GM19035 (cell line): ENCODE measurements at regions not wholly inside any gene's neighbourhood (a gene's known extent, or its start where the extent isn't known, plus 50 kb on each side); places are given as distances from the start of the nearest gene placed in this dataset.

ENCODE experiments used
- ATAC-seq: cut with Tn5 transposase; IDR thresholded peaks from one replicate; pipeline ENCODE4 v1.9.1; 2021; ENCODE audit not compliant: unreplicated experiment

- ATAC-seq: no peak
Observed at GRCh38 chr1:162970021-162970420, 99.1 kb upstream of the RGS4 start.

GRCh38 chr1:162966613-162967012 is 102.5 kb upstream of the RGS4 start:
- ATAC-seq: no peak

GRCh38 chr1:162964901-162965300 is 103.9 kb upstream of the CCDC190 start:
- ATAC-seq: no peak

DNA sequence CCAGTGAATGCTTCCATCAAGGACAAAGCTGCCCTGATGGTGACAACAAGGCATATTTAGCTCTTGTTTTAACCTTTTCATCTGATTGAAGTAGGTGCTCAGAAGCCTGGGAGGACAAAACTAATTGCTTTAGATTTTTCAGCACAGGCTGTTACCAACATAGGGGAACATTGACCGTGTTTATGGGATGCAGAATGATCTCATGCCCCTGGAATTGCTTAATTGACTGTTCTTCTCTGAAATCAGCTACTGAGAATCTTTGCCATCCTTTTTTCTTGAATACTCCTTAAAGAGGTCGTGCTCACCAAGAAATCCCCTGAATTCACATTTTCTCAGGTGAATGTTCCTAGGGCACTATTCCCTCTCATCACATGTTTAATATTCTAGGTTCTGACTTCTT is 95.9 kb upstream of the CCDC190 start:
- no peak for ATAC-seq

DNA sequence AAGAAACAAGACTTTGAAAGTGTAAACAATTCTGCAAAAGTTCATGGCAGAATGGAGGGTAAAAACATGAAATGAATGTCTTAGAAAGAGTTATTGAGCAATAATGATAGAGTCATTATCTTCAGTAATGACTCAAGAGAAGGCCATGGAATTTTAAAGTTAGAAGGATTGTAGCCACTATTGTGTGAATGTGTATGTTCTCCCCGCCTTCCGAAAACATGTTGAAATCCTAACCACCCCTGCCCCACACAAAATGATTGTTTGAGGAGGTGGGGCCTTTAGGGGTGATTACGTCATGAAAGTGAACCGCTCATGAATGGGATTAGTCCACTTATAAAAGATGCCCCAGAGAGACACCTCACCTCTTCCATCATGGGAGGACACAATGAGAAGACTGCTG is 93.8 kb upstream of the CCDC190 start:
- no peak for ATAC-seq

- ATAC-seq: no peak
Observed at GRCh38 chr1:162952956-162953355, 92.0 kb upstream of the CCDC190 start.

GRCh38 chr1:162951553-162952315 is 90.8 kb upstream of the CCDC190 start:
- peak; percentile 85 for ATAC-seq

DNA sequence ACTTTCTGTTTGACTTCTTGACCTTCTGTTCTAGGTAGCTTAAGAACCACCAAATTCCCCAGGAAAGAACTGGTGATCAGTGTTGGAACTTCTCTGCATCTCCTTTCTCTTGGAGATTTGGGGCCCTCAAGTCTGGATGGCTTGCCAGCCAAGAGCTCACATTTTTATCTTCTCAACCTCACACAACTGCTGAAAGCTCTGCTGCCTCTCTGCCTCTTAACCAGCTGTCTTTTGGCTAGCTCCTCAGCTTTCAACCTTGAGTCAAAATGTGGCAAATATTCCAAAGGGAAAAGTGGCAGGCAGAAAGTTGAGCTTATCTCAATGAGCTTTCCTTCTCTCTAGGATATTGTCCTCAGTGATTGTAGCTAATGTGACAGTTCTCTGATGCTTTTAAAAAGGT is 89.2 kb upstream of the CCDC190 start:
- no peak for ATAC-seq

- no peak for ATAC-seq
Observed at GRCh38 chr1:162946701-162947100, 85.7 kb upstream of the CCDC190 start.

GRCh38 chr1:162944974-162945674 is 84.1 kb upstream of the CCDC190 start:
- ATAC-seq: no peak

DNA sequence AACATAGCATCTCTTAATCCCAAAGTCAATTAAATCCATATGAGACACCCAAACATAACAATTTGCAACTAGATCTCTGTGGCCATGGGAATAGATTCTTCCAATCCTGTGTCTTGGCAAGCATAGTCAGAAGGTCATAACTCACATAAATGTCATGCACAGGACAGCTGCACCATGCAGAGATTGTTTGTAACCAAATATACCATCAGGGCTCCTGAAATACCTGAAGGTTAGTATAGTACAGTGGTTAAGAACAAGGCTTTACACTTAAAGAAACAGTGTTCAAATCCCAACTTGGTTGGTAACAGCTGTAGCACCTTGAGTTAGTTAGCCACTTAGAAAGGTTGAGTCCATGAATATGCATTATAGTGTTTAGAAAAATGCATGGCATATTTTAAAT is 82.6 kb upstream of the CCDC190 start:
- no peak for ATAC-seq

DNA sequence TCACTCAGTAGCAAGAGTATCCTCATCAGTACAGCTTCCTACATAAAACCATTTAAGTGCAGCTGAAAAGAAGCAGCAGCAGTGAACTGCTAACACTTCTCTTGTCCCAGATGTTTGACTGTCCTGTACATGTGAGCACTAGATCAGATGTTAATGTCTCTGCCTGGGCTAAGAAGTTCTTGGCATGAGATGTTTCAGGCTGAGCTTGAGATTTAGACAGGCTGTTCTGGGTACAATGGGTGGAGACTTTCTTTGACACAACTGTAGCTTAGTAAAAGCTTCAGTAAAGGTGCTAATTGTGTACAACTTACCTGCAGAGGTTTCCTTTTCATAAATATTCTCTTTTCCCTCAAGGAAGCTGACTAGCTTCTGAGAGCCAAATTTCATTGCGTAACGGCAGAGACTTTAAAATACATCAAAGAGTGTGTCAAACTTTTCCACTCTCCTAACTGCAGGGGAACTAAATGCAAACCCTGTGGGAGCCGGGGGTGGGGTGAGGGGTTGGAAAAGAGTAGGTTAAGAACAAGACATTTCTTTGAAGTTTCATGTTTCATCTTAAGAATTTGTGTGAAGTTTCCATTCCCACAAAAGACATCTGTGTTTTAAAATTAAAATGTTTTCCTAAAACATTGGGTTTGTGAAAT is 82.1 kb upstream of the CCDC190 start:
- ATAC-seq: no peak

GRCh38 chr1:162941024-162941423 is 80.0 kb upstream of the CCDC190 start:
- ATAC-seq: no peak

GRCh38 chr1:162939035-162939434 is 78.1 kb upstream of the CCDC190 start:
- no peak for ATAC-seq

DNA sequence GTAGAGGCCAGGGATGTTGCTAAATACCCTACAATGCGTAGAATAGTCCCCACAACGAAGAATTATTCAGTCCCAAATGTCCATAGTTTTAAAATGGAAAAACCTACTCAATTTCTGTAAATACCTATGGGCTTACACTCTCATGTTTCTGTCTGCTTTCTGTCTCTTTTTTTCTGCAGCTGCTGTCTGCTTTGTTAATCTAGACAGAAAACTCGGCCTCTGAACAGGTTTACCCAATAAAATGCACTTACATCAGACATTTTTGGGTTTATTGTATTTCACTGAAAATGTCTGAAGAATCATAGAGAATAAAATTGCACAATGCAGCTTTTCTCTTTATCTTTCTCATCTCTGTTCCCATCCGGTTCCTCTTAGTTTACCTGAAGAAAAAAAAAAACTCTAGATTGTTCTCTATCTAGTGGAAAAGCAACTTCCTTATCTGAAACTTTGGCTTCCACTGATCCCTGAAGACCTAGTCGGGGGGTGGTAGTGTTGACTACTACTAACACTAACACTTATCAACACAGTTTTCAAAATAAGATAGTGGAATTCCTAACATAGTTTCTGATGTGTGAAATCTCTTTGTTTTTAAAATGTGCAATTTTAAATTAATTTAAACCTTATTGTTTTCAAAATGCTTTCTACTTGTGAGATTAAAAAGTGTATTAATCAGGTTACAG is 76.9 kb upstream of the CCDC190 start:
- ATAC-seq: no peak

- ATAC-seq: no peak
Observed at GRCh38 chr1:162930976-162931560, 70.1 kb upstream of the CCDC190 start.

- no peak for ATAC-seq
Observed at GRCh38 chr1:162930532-162930931, 69.6 kb upstream of the CCDC190 start.

GRCh38 chr1:162929177-162929576 is 68.2 kb upstream of the CCDC190 start:
- ATAC-seq: no peak

DNA sequence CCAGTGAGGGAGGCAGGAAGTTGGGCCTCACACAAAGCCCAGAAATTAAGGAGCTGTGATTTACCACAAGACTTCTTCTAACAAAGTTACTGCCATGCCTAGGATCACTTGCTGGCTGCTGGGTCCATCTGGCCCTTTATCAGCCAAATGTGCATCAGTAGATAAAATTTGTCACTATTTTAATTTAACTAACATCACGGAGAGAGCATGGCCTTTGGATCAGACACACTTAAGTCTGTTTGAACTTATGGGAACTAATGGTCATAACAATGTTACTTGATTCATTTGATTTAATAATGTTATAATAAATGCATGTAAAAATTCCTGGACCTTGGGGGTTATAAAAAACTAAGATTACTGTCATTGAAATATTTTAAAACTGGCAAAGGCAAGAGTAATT is 67.2 kb upstream of the CCDC190 start:
- ATAC-seq: no peak

GRCh38 chr1:162927421-162927820 is 66.4 kb upstream of the CCDC190 start:
- ATAC-seq: no peak

- no peak for ATAC-seq
Observed at GRCh38 chr1:162926906-162927305, 65.9 kb upstream of the CCDC190 start.
